ENCODE measurements at regions not wholly inside any gene's neighbourhood (a gene's known extent, or its start where the extent isn't known, plus 50 kb on each side); places are given as distances from the start of the nearest gene placed in this dataset.
"Not testable (repeated sequence)": the region's sequence is repeated elsewhere in the genome, so short reads cannot be mapped to it uniquely, and the experiment has no call there.

- DNase-seq (ENCODE audit: low spot score in 2 of 2), result no peak
Measured at GRCh38 chr20:12464036-12464435, 544.7 kb upstream of the SPTLC3 start.

GRCh38 chr20:12466915-12467314, 541.9 kb upstream of the SPTLC3 start:
- ATAC-seq, result no peak
- H3K27ac Mint-ChIP-seq, result no peak overlapping the region
- no peaks in the 10 kb centered on the region for H3K36me3 Mint-ChIP-seq
- no peak overlapping the region for H3K4me3 Mint-ChIP-seq
- H3K9me3 Mint-ChIP-seq, result peaks cover 29% of the 10 kb centered on the region
- H3K4me1 Mint-ChIP-seq, result no peaks in the 10 kb centered on the region
- DNase-seq (ENCODE audit: low spot score in 2 of 2), result no peak

More at GRCh38 chr20:12464036-12464435, 544.7 kb upstream of the SPTLC3 start:
- no peak overlapping the region for H3K4me3 Mint-ChIP-seq
- H3K27ac Mint-ChIP-seq, result no peak overlapping the region
- no peaks in the 10 kb centered on the region for H3K36me3 Mint-ChIP-seq
- H3K9me3 Mint-ChIP-seq, result peaks cover 25% of the 10 kb centered on the region
- H3K4me1 Mint-ChIP-seq, result no peaks in the 10 kb centered on the region
- no peak for ATAC-seq

DNA sequence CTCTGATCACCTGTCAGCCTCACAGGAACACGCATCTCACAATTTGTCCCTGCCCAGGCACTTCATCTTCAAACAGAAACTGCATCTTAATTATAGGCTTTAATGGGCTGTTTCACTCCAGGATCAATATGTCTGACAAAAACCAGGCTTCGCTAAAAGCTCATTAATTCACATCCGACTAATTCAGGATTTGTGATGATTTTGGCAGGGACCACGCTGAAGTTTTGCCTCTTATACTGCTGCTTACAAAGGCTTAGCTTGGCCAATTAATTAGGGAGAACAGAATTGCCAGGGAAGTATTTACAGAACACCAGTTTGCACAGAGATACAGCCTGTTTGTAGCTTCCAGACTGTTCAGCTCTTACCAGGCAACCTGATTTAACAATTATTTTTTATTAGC, 541.0 kb upstream of the SPTLC3 start:
- Mint-ChIP-seq H3K4me3 (no peak overlapping the region), H3K36me3 (no peaks in the 10 kb centered on the region), H3K4me1 (no peaks in the 10 kb centered on the region), H3K9me3 (peaks cover 28% of the 10 kb centered on the region), H3K27ac (no peak overlapping the region)
- no peak for ATAC-seq
- DNase-seq (ENCODE audit: low spot score in 2 of 2), result no peak

GRCh38 chr20:12482661-12483060, 526.1 kb upstream of the SPTLC3 start:
- Mint-ChIP-seq H3K36me3 (no peaks in the 10 kb centered on the region), H3K27ac (no peak overlapping the region), H3K9me3 (peaks cover 19% of the 10 kb centered on the region), H3K4me3 (no peak overlapping the region), H3K4me1 (no peaks in the 10 kb centered on the region)
- DNase-seq (ENCODE audit: low spot score in 2 of 2) (no peak), ATAC-seq (no peak)

DNA sequence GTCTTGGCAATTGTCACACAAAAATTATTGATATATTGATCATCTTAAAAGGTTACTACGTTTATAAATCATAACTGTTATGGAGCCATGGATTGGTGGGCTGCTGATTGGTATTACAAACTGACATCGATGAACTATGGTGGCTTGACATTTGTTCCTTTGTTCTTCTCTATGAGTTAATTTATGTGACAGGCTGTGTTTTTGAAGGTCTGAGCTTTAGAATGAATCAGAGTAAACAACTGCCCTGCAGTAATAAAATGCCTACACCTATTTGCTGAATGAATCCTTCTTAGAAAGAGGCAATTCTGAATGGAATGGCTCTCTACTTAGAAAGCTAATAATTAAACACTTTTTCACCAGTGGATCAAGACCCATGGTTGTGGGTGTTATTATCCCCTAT, 506.3 kb upstream of the SPTLC3 start:
- no peak overlapping the region for H3K27ac Mint-ChIP-seq
- no peak for ATAC-seq
- no peaks in the 10 kb centered on the region for H3K36me3 Mint-ChIP-seq

GRCh38 chr20:12504779-12505178, 504.0 kb upstream of the SPTLC3 start:
- Mint-ChIP-seq H3K4me1 (no peaks in the 10 kb centered on the region), H3K4me3 (no peak overlapping the region), H3K36me3 (no peaks in the 10 kb centered on the region), H3K9me3 (peaks cover 20% of the 10 kb centered on the region), H3K27ac (no peak overlapping the region)
- ATAC-seq (no peak), DNase-seq (ENCODE audit: low spot score in 2 of 2) (no peak)

More for the DNA sequence above, 506.3 kb upstream of the SPTLC3 start:
- DNase-seq (ENCODE audit: low spot score in 2 of 2), result no peak
- Mint-ChIP-seq H3K4me3 (no peak overlapping the region), H3K9me3 (peaks cover 19% of the 10 kb centered on the region), H3K4me1 (no peaks in the 10 kb centered on the region)

DNA sequence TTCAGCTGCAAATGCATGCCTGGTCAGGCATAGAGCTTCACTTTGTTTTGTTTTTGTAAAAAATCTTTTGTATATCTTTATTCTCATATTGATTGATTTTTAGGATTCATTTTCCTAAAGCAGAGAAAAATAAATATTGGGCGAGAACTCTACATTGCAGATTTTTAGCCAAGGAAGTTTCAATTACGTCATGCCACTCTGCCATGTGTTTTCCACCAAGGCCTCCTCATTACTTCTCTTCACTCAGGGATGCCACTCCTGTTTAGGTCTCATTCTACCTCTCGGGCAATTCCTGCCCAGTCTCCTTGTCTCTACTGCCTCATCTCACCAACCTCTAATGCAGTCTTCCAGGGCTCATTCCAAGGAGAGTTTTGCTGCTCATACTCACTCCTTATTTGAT, 497.3 kb upstream of the SPTLC3 start:
- peaks cover 26% of the 10 kb centered on the region for H3K9me3 Mint-ChIP-seq
- no peak for ATAC-seq
- no peaks in the 10 kb centered on the region for H3K36me3 Mint-ChIP-seq
- no peak overlapping the region for H3K27ac Mint-ChIP-seq
- no peak overlapping the region for H3K4me3 Mint-ChIP-seq
- H3K4me1 Mint-ChIP-seq, result no peaks in the 10 kb centered on the region
- DNase-seq (ENCODE audit: low spot score in 2 of 2), result no peak

GRCh38 chr20:12512755-12513154, 496.0 kb upstream of the SPTLC3 start:
- H3K4me3 Mint-ChIP-seq, result no peak overlapping the region
- peaks cover 25% of the 10 kb centered on the region for H3K9me3 Mint-ChIP-seq
- no peaks in the 10 kb centered on the region for H3K36me3 Mint-ChIP-seq
- ATAC-seq (no peak), DNase-seq (ENCODE audit: low spot score in 2 of 2) (no peak)
- no peaks in the 10 kb centered on the region for H3K4me1 Mint-ChIP-seq
- no peak overlapping the region for H3K27ac Mint-ChIP-seq

DNA sequence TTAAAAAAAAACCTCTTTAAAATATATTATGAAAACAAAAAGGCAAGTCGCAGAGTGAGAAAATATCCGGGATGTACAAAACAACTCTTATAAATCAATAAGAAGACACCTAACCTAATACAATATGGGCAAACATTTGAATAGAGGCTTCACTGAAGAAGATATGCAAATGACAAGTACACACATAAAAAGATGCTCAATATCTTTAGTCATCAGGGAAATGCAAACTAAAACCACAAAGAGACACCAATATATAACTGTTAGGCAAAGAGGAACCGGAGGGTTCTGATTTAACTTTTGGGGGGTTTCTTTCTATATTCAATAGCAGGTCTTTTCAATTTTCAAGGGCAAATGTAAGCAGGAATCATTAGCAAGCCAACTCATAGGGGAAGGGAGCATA, 480.7 kb upstream of the SPTLC3 start:
- H3K36me3 Mint-ChIP-seq, result no peaks in the 10 kb centered on the region
- no peak for DNase-seq (ENCODE audit: low spot score in 2 of 2)
- no peaks in the 10 kb centered on the region for H3K4me1 Mint-ChIP-seq
- peaks cover 13% of the 10 kb centered on the region for H3K9me3 Mint-ChIP-seq
- ATAC-seq, result no peak
- H3K27ac Mint-ChIP-seq, result no peak overlapping the region
- H3K4me3 Mint-ChIP-seq, result no peak overlapping the region

DNA sequence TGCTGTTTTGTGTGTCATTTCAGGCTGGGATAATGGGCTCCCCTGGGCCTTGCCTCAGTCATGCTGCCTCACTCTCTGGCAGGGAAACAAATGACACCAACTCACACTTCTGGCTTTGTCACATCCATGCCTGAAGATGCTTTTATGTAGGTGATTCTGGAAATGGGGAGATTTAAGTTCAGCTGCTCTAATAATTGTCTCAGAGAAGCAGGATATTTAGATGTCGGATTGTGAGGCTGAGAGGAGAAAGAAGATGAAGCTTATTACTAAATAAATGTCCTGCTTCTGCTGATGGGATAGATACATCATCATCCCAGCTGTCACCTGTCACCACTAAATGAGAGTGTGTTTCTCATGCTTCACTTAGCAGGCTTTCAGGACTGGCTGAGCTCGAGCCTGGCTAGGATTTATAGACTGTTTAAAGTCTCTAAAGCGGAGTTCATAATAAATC, 480.2 kb upstream of the SPTLC3 start:
- ATAC-seq, result no peak
- no peaks in the 10 kb centered on the region for H3K4me1 Mint-ChIP-seq

GRCh38 chr20:12531626-12532025, 477.1 kb upstream of the SPTLC3 start:
- Mint-ChIP-seq H3K36me3 (no peaks in the 10 kb centered on the region), H3K27ac (no peak overlapping the region)

More for the DNA sequence above, 480.2 kb upstream of the SPTLC3 start:
- no peak overlapping the region for H3K27ac Mint-ChIP-seq
- no peak for DNase-seq (ENCODE audit: low spot score in 2 of 2)
- no peak overlapping the region for H3K4me3 Mint-ChIP-seq
- H3K36me3 Mint-ChIP-seq, result no peaks in the 10 kb centered on the region
- H3K9me3 Mint-ChIP-seq, result peaks cover 14% of the 10 kb centered on the region

DNA sequence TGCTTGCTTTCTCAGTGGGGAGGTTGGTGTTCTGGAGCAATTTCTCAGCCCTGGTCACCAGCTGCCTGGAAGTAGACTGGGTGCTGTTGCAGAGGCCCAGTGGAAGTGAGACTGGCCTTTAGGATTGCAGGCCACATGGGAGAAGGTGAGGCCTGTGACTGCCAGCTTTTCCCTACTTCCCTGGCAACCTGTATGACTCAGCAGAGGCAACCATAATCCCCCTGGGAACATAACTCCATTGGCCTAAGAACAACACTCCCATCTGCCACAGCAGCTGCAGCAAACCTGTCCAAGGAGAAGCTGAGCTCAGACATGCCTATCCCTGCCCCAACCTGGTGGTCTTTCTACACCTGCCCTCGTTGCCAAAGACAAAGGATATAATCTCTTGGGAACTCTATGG, 473.5 kb upstream of the SPTLC3 start:
- DNase-seq (ENCODE audit: low spot score in 2 of 2) (no peak), ATAC-seq (no peak)
- H3K4me1 Mint-ChIP-seq, result no peaks in the 10 kb centered on the region
- peaks cover 18% of the 10 kb centered on the region for H3K9me3 Mint-ChIP-seq
- no peak overlapping the region for H3K27ac Mint-ChIP-seq
- H3K4me3 Mint-ChIP-seq, result no peak overlapping the region
- H3K36me3 Mint-ChIP-seq, result no peaks in the 10 kb centered on the region

More at GRCh38 chr20:12531626-12532025, 477.1 kb upstream of the SPTLC3 start:
- Mint-ChIP-seq H3K4me3 (no peak overlapping the region), H3K9me3 (peaks cover 7% of the 10 kb centered on the region), H3K4me1 (no peaks in the 10 kb centered on the region)
- DNase-seq (ENCODE audit: low spot score in 2 of 2) (no peak), ATAC-seq (no peak)

DNA sequence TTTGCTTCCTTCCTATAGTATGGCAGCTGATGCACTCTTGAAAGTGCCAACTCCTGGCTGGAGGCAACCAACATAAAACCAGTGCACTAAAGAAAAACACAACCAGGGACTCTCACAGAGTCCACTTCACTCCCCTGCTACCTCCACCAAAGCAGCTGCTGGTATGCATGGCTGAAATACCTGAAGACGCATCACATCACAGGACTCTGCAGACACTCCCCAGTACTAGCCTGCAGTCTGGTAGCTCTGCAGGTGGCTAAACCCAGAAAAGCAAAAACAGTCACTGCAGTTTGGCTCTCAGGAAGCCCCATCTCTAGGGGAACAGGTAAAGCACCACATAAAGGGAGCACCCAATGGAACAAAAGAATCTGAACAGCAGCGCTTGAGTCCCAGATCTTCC, 473.0 kb upstream of the SPTLC3 start:
- ATAC-seq, result no peak
- Mint-ChIP-seq H3K4me1 (no peaks in the 10 kb centered on the region), H3K4me3 (no peak overlapping the region), H3K9me3 (peaks cover 20% of the 10 kb centered on the region), H3K36me3 (no peaks in the 10 kb centered on the region), H3K27ac (no peak overlapping the region)
- DNase-seq (ENCODE audit: low spot score in 2 of 2), result no peak

DNA sequence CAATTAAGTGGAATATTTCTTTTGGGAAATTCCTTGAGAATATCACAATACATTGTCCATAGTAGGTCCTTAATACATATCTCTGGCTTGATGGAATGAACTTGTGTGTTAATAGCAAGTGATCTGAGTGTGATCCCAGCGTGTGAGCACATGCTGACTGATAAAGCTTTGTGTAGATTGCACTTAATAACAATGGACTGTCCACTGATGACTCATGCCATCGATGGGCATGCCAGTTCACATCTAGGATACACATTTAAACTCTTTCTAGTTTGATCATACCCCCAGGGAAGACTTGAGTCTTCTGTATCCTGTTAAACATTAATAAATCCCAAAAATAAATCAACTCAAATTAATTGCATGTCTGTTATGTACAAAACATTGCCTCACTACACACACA, 454.3 kb upstream of the SPTLC3 start:
- DNase-seq (ENCODE audit: low spot score in 2 of 2), result no peak
- Mint-ChIP-seq H3K4me3 (no peak overlapping the region), H3K27ac (no peak overlapping the region), H3K36me3 (no peaks in the 10 kb centered on the region), H3K9me3 (peaks cover 7% of the 10 kb centered on the region), H3K4me1 (no peaks in the 10 kb centered on the region)
- ATAC-seq, result no peak

DNA sequence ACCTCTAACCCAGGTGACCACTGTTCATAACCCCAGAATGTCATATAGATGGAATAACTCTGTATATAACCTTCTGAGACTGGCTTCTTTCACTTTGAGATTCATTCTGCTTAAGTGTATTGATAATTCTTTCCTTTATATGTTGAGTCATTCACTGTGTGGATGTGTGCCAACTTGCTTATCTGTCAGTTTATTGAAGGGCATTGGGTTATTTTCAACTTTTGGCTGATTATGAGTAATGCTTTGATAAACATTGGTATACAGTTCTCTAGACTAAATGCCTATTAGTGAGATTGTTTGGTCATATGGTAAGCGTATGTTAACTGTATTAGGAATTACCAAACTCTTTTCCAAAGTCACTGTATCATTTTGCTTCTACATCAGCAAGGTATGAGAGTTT, 453.4 kb upstream of the SPTLC3 start:
- no peak for DNase-seq (ENCODE audit: low spot score in 2 of 2)
- H3K4me1 Mint-ChIP-seq, result no peaks in the 10 kb centered on the region
- no peak overlapping the region for H3K4me3 Mint-ChIP-seq
- ATAC-seq, result no peak
- H3K9me3 Mint-ChIP-seq, result peaks cover 7% of the 10 kb centered on the region
- H3K36me3 Mint-ChIP-seq, result no peaks in the 10 kb centered on the region
- H3K27ac Mint-ChIP-seq, result no peak overlapping the region

GRCh38 chr20:12555849-12556248, 452.9 kb upstream of the SPTLC3 start:
- ATAC-seq; H3K9me3 Mint-ChIP-seq; H3K4me3 Mint-ChIP-seq; DNase-seq (ENCODE audit: low spot score in 2 of 2); H3K36me3 Mint-ChIP-seq; H3K4me1 Mint-ChIP-seq; H3K27ac Mint-ChIP-seq: not testable (repeated sequence)

GRCh38 chr20:12557224-12557623, 451.5 kb upstream of the SPTLC3 start:
- Mint-ChIP-seq H3K4me3 (no peak overlapping the region), H3K27ac (no peak overlapping the region), H3K36me3 (no peaks in the 10 kb centered on the region), H3K4me1 (no peaks in the 10 kb centered on the region), H3K9me3 (peaks cover 4% of the 10 kb centered on the region)
- no peak for DNase-seq (ENCODE audit: low spot score in 2 of 2)
- no peak for ATAC-seq

All from stimulated activated effector memory CD8-positive, alpha-beta T cell treated with anti-CD3 and anti-CD28 coated beads, Interleukin-12 subunit alpha, Interleukin-12 subunit beta, amount 100 ng/mL, for 72 hours (primary cell).